HepG2 (cell line): ENCODE measurements at regions not wholly inside any gene's neighbourhood (a gene's known extent, or its start where the extent isn't known, plus 50 kb on each side); places are given as distances from the start of the nearest gene placed in this dataset.

Experiments
- ATAC-seq: fragments of 200-7000 bp; cut with Tn5 transposase; 3 replicates; pipeline ENCODE4 v1.9.1; 2020; ENCODE audit warnings: mild to moderate bottlenecking, moderate library complexity
- BruUV-seq: library from RNA; stranded (reverse); fragments of 400-500 nt; replicated peaks from 2 replicates; lab custom pipeline; 2021; lab: Mats Ljungman, UMichigan
- CTCF ChIA-PET: fragments of 300-600 bp; formaldehyde crosslinking; extraction: SDS; loops from one replicate; lab custom pipeline; 2021; ENCODE audit warnings: low total read pairs, inconsistent platforms, low intra/inter-chr PET ratio; lab: Yijun Ruan, JAX
- POLR2A ChIA-PET: fragments of 350-600 bp; sonication (Branson Sonifier 250); formaldehyde crosslinking; loops from one replicate; lab custom pipeline; 2020; ENCODE audit warnings: antibody characterized with exemption, inconsistent platforms; lab: Yijun Ruan, JAX
- DNase-seq: peaks from one replicate; pipeline ENCODE4 v3.0.0-alpha.2; 2015; ENCODE audit warnings: low spot score
- FAIRE-seq: peaks from 3 replicates; lab custom pipeline; 2011; peaks lifted over from hg19 to GRCh38; lab: Jason Lieb, UNC
- H2AFZ ChIP-seq: one replicate; pipeline ENCODE4 v1.6.1; 2011; ENCODE audit warnings: low read length, inconsistent platforms
- H3K27ac ChIP-seq: fragments of 300-600 bp; 3 replicates; pipeline ENCODE4 v1.8.0; 2011; ENCODE audit warnings: mixed run types, mild to moderate bottlenecking, mixed read lengths, low read length, inconsistent platforms; ENCODE audit not compliant: insufficient read depth; ENCODE audit errors: extremely low read length
- H3K27me3 ChIP-seq, 2 experiments: fragments of 200-600 bp in 1 of 2; 2 replicates in 1 of 2; 3 replicates in 1 of 2; pipeline versions ENCODE4 v1.6.0 to v1.8.0; 2011; ENCODE audit warnings: low read length in 2 of 2, mild to moderate bottlenecking in 2 of 2, moderate library complexity in 2 of 2, inconsistent platforms in 1 of 2; ENCODE audit not compliant: insufficient read depth in 2 of 2, control insufficient read depth in 1 of 2
- H3K36me3 ChIP-seq, 2 experiments: fragments of 200-600 bp in 1 of 2; replicated peaks in 1 of 2; 2 replicates in 1 of 2; 3 replicates in 1 of 2; pipeline versions ENCODE4 v1.5.1 to v1.8.0; 2011; ENCODE audit warnings: low read length in 2 of 2, inconsistent platforms in 1 of 2; ENCODE audit not compliant: insufficient read depth in 2 of 2, control insufficient read depth in 1 of 2
- H3K4me1 ChIP-seq: 2 replicates; pipeline ENCODE4 v1.5.1; 2012; ENCODE audit warnings: low read length, inconsistent platforms; ENCODE audit not compliant: insufficient read depth
- H3K4me2 ChIP-seq: 2 replicates; pipeline ENCODE4 v1.6.0; 2011; ENCODE audit warnings: low read depth, low read length, inconsistent platforms
- H3K4me3 ChIP-seq, 3 experiments: fragments of 200-600 bp in 1 of 3; sonication (generic), shearing (Covaris generic) in 1 of 3; replicated peaks in 1 of 3; 2 replicates each; pipeline ENCODE4 v1.5.1; 2011 to 2016; ENCODE audit warnings: low read length in 3 of 3, inconsistent platforms in 2 of 3, low read depth in 2 of 3, mild to moderate bottlenecking in 2 of 3, control low read depth in 1 of 3, mixed read lengths in 1 of 3; ENCODE audit not compliant: insufficient read depth in 1 of 3
- H3K79me2 ChIP-seq: one replicate; pipeline ENCODE4 v1.6.1; 2011; ENCODE audit warnings: low read length, inconsistent platforms; ENCODE audit not compliant: insufficient read depth
- H3K9ac ChIP-seq: 2 replicates; pipeline ENCODE4 v1.6.0; 2011; ENCODE audit warnings: mild to moderate bottlenecking, low read depth, low read length, inconsistent platforms; ENCODE audit not compliant: insufficient read depth
- H3K9me3 ChIP-seq: 2 replicates; pipeline ENCODE4 v1.5.1; 2012; ENCODE audit warnings: mild to moderate bottlenecking, low read length
- H4K20me1 ChIP-seq: 2 replicates; pipeline ENCODE4 v1.6.0; 2011; ENCODE audit warnings: inconsistent platforms, mild to moderate bottlenecking, low read length, moderate library complexity; ENCODE audit not compliant: insufficient read depth
- BORCS8-MEF2B ChIP-seq: sonication (generic); formaldehyde crosslinking; IDR thresholded peaks from 2 replicates; pipeline ENCODE4 v1.8.0; 2022; ENCODE audit warnings: mild to moderate bottlenecking, missing genetic modification reagents
- DPF2 ChIP-seq: sonication (generic); formaldehyde crosslinking; IDR thresholded peaks from 2 replicates; pipeline ENCODE4 v1.4.0; 2020; ENCODE audit warnings: mild to moderate bottlenecking, low read depth, missing genetic modification reagents, borderline replicate concordance
- E2F2 ChIP-seq: sonication (generic); formaldehyde crosslinking; IDR thresholded peaks from 2 replicates; pipeline ENCODE4 v1.4.0; 2020; ENCODE audit warnings: missing genetic modification reagents, borderline replicate concordance
- FOXK1 ChIP-seq: sonication (generic); formaldehyde crosslinking; IDR thresholded peaks from 2 replicates; pipeline ENCODE4 v1.4.0; 2020; ENCODE audit warnings: low read depth, missing genetic modification reagents, borderline replicate concordance
- IRX3 ChIP-seq: sonication (generic); formaldehyde crosslinking; IDR thresholded peaks from 2 replicates; pipeline ENCODE4 v1.8.1; 2023; ENCODE audit warnings: mild to moderate bottlenecking, low read depth, missing genetic modification reagents, borderline replicate concordance
- KDM2A ChIP-seq: sonication (generic); formaldehyde crosslinking; IDR thresholded peaks from 2 replicates; pipeline ENCODE4 v1.4.0; 2020; ENCODE audit warnings: low read depth, missing genetic modification reagents, borderline replicate concordance
- MYPOP ChIP-seq: sonication (generic); formaldehyde crosslinking; IDR thresholded peaks from 2 replicates; pipeline ENCODE4 v1.8.1; 2023; ENCODE audit warnings: mild to moderate bottlenecking, moderate library complexity, missing genetic modification reagents
- NFRKB ChIP-seq: fragments of 450-650 bp; IDR thresholded peaks from 2 replicates; pipeline ENCODE4 v1.6.1; 2017
- THAP8 ChIP-seq: sonication (generic); formaldehyde crosslinking; IDR thresholded peaks from 2 replicates; pipeline ENCODE4 v1.5.1; 2020; ENCODE audit warnings: missing genetic modification reagents, mild to moderate bottlenecking, borderline replicate concordance
- ZKSCAN8 ChIP-seq: IDR thresholded peaks from 2 replicates; pipeline ENCODE4 v1.6.1; 2016; ENCODE audit warnings: borderline replicate concordance, missing genetic modification reagents, missing compliant biosample characterization
- ZNF280B ChIP-seq: sonication (generic); formaldehyde crosslinking; IDR thresholded peaks from 2 replicates; pipeline ENCODE4 v1.5.0; 2020; ENCODE audit warnings: missing genetic modification reagents, mild to moderate bottlenecking, borderline replicate concordance
- ZNF484 ChIP-seq: sonication (generic); formaldehyde crosslinking; IDR thresholded peaks from 2 replicates; pipeline ENCODE4 v1.5.1; 2020; ENCODE audit warnings: mild to moderate bottlenecking, low read depth, missing genetic modification reagents, borderline replicate concordance
- ZNF510 ChIP-seq: sonication (generic); formaldehyde crosslinking; IDR thresholded peaks from 2 replicates; pipeline ENCODE4 v1.4.0; 2020; ENCODE audit warnings: low read depth, mild to moderate bottlenecking, missing genetic modification reagents
- ZNF562 ChIP-seq: sonication (generic); formaldehyde crosslinking; IDR thresholded peaks from 2 replicates; pipeline ENCODE4 v1.8.0; 2022; ENCODE audit warnings: missing genetic modification reagents, borderline replicate concordance
- ZNF850 ChIP-seq: sonication (generic); formaldehyde crosslinking; conservative IDR thresholded peaks from 2 replicates; pipeline ENCODE4 v1.9.0; 2021; ENCODE audit warnings: mild to moderate bottlenecking, missing genetic modification reagents
- ZSCAN9 ChIP-seq: IDR thresholded peaks from 2 replicates; pipeline ENCODE4 v1.6.1; 2016; ENCODE audit warnings: borderline replicate concordance
- WGBS: methylation state at CpG from one replicate; pipeline ENCODE4 v1.1.6; 2017; ENCODE audit warnings: low lambda C conversion rate; 5-methylcytosine and 5-hydroxymethylcytosine counted together
- in situ Hi-C: cut with HindIII; loops from 2 replicates; pipeline ENCODE4 v1.10.0; 2017; ENCODE audit warnings: low pct_unique_long_range_greater_than_20kb; ENCODE audit not compliant: extremely low pct_ligation_motif_present
- intact Hi-C: fragments of 100-400 bp; cut with micrococcal nuclease; formaldehyde crosslinking; loops from one replicate; pipeline ENCODE4 v1.10.0; 2022; ENCODE audit not compliant: unreplicated experiment

GRCh38 chr6:154590756-154591155 lies 80.3 kb upstream of the CNKSR3 start (continued):
- TF ChIP-seq E2F2: no peak
- TF ChIP-seq MYPOP (CRISPR knock-in tag): no peak
- no peak for TF ChIP-seq ZNF510 (CRISPR knock-in tag)
- no peak for TF ChIP-seq DPF2 (CRISPR knock-in tag)
- no peak for TF ChIP-seq KDM2A

- no peak for ATAC-seq
- TF ChIP-seq NFRKB (no peak), ZNF850 (CRISPR knock-in tag) (no peak), ZKSCAN8 (CRISPR knock-in tag) (no peak), DPF2 (CRISPR knock-in tag) (no peak), ZNF280B (CRISPR knock-in tag) (no peak), IRX3 (no peak), FOXK1 (no peak), BORCS8-MEF2B (no peak), THAP8 (CRISPR knock-in tag) (no peak), ZNF484 (no peak), ZNF562 (CRISPR knock-in tag) (no peak), ZSCAN9 (CRISPR knock-in tag) (no peak)
- H3K27me3 ChIP-seq: 0 out of 5 replicates have a peak, but pooled peaks cover 0 to 3% of the 10 kb centered on the region in 2 experiments
- no peaks in the 10 kb centered on the region for H3K79me2 ChIP-seq
- no peak overlapping the region for H3K9ac ChIP-seq
- H3K36me3 ChIP-seq: no peaks in the 10 kb centered on the region
- 0 out of 2 replicates have a peak, but pooled peaks cover 4% of the 10 kb centered on the region for H3K4me1 ChIP-seq
- no peak overlapping the region for H3K4me3 ChIP-seq
- intact Hi-C loops: no loop called here
- WGBS: 21% methylated on average over 1 of the region's 1 CpG
- in situ Hi-C loops: no loop called here
- no peaks in the 10 kb centered on the region for H3K9me3 ChIP-seq
- no peak overlapping the region for H2AFZ ChIP-seq
- ChIA-PET CTCF (no interaction called here), POLR2A (no interaction called here)
- no peaks in the 10 kb centered on the region for H4K20me1 ChIP-seq
- DNase-seq: no peak
- H3K27ac ChIP-seq: no peak overlapping the region
- H3K4me2 ChIP-seq: no peak overlapping the region
- no TSS peak for BruUV-seq
- FAIRE-seq: no peak
Observed at GRCh38 chr6:154591234-154591633, 80.7 kb upstream of the CNKSR3 start.
